ENCODE measurements at regions not wholly inside any gene's neighbourhood (a gene's known extent, or its start where the extent isn't known, plus 50 kb on each side); places are given as distances from the start of the nearest gene placed in this dataset.

GRCh38 chr4:120144041-120144440, 77.4 kb upstream of the MAD2L1 start:
- TF ChIP-seq SUZ12 (IDR thresholded peaks at IDR 0.05; ENCODE audit: extremely low read depth, insufficient read depth, insufficient read length) (no peak), YY1 (IDR thresholded peaks at IDR 0.05; ENCODE audit: insufficient read depth, insufficient read length) (no peak), ZNF274 (IDR thresholded peaks at IDR 0.05; ENCODE audit: low read depth, low read length) (no peak)
